NCI-H1417 (cell line): ENCODE measurements at regions not wholly inside any gene's neighbourhood (a gene's known extent, or its start where the extent isn't known, plus 50 kb on each side); places are given as distances from the start of the nearest gene placed in this dataset.

Source experiments
- DNase-seq, 3 experiments: peaks; one replicate each; lab custom pipeline; 2025; lab: John Stamatoyannopoulos, UW

DNA sequence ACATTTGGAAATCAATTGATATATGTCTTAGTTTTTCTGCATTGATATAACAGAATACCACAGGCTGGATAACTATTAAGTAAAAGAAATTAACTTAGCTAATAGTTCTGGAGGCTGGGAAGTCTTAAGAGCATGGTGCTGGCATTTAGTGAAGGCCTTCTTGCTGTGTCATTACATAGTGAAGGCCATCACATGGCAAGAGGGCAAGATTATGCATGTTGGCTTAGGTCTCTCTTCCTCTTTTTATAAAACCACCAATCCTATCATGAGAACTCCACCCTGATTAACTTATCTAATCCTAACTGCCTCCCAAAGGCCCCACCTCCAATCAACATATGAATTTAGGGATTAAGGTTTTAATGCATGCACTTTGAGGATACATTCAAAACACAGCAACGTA is 225.5 kb upstream of the VRK2 start:
- no peak for DNase-seq

DNA sequence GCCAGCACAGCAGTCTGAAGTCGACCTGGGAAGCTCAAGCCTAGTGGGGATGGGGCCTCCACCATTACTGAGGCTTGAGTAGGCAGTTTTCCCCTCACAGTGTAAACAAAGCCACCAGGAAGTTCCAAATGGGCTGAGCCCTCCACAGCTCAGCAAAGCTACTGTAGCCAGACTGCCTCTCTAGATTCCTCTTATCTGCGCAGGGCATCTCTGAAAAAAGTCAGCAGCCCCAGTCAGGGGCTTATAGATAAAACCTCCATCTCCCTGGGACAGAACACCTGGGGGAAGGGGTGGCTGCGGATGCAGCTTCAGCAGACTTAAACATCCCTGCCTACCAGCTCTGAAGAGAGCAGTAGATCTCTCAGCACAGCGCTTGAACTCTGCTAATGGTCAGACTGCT is 218.4 kb upstream of the VRK2 start:
- DNase-seq, result no peak

DNA sequence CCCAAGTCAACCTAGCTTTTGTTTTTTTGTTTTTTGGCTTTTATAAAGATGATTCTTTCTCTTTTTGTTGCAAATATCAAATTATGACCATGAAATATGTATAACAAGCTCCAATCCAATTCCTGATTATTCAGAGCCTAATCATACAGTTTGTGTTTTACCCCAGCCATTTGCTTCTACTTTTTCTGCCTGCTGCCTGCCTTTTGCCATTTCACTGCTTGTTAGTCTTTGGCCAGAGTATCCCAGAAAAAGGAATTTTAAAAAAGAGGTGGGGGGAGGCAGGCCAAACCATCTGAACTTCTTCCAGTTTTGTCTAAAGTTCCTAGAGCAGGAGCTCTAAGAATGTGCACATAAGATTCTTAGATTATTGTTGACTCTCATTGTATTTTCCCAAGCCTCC is 211.9 kb upstream of the VRK2 start:
- DNase-seq, result no peak

DNA sequence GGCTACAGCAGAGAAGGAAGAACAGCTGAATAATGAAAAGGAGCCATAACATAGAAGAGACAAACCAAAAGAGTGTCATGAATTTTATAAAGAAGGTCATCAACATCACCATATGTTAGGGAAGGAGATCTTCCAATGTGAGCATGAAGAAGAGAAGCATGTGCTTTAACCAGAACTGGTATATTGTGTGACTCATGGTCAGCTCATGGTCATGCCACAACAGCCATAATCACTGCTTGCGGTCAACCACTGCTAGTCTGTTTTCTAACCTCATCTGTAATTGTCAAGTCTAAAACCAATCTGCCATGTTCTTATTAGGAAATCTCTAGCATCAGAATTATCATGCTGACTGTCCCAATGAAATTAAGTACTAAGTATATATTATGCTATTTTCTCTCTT is 204.1 kb upstream of the VRK2 start:
- DNase-seq, result no peak

DNA sequence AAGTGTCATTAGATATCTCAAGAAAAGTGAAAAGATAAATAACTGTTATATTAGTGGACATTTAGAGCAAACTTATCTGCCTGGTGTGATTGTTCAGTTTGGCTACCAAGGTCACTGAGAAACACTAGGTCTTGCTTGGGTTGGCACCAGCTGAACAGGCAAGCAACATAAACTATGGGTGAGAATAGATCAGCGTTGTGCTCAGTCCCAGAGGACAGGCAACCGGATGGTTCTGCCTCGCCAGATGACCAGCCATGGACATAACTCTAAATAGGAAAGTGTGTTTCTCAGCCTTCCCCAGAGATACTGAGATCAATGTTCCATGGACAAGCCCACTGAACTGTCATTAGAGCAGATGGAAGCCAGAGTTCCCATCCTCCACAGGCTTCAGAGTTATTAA is 203.4 kb upstream of the VRK2 start:
- DNase-seq, result no peak

DNA sequence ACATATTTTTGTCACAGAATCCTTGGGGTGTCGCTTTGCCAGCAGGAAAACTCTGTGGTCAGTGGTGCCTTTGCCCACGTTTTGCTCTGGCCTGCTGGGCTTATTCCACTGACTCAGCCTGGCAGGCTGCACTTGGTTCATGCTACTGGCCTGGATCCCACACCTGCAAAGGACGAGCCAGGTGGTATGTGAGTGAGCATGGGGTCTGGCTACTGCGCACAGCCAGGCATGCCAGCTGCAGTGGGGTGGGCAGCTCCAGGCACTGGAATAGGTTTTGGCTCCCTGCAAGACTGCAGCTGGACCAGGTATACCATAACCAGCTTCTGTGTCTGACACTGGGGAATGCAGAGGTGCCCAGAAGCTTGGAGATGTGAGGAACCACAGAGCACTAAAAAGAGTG is 197.9 kb upstream of the VRK2 start:
- DNase-seq, result no peak

DNA sequence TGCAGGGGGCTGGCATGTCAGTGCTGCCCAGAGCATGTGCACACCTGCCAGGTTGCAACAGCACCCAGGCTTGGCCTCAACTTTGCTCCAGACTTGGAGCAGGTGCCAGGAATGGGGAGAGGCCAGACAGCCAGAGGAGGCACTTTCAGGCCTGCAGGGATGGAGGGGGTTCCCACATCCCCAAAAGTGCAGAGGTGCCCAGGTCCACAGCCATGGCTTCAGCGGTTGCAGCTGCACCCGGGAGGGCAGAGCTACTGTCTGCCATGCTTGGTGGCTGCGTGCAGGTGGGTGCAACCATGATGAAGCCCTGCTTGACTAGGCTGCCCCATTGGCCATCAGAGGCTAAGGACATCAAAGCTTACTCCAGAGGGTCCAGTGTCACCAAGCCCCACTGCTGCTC is 196.8 kb upstream of the VRK2 start:
- no peak for DNase-seq

DNA sequence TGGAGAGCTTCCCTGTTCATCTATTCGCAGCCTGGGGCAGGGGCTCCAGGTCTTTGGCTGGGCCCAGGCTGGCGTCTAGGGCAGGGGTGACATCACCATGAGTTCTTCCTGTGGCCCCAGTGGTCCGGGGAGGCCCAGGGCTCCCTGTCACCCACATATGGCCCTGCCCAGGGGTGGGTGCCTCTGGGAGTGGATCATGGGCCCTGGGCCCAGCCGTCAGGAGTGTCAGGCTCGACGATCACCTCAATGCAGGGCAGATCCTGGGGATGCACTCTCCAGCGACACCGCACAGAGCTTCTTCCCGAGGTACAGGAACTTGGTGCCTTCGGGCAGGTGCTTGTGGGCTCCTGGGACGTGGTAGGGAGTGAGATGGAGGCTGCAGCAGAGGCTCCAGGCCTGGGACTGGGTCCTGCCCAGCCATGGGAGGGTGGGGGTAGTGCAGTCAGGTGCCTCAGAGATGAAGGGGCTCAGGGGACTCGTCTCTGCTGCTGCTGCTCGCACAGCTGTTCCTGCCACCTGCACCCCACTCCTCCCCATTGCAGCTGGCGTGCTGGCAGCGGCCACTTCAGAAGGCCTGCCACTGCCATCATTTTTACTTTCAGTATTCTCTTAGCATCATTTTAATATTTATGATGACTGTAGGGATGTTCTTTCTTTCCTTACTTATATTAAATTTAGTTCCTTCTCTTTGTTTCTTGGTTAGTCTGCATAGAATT is 196.0 kb upstream of the VRK2 start:
- DNase-seq, result no peak

DNA sequence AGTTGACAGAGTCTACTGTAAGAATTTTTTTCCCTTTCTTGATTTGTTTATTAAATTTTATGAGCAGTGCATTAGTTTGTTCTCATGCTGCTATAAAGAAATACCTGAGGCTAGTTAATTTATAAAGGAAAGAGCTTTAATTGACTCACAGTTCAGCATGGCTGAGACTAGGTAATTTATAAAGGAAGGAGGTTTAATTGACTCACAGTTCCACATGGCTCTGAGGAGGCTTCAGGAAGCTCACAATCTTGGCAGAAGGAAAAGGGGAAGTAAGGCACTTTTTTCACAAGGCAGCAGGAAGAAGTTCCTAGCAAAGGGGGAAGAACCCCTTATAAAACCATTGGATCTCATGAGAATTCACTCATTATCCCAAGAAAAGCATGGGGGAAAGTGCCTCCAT is 191.4 kb upstream of the VRK2 start:
- DNase-seq, result no peak

DNA sequence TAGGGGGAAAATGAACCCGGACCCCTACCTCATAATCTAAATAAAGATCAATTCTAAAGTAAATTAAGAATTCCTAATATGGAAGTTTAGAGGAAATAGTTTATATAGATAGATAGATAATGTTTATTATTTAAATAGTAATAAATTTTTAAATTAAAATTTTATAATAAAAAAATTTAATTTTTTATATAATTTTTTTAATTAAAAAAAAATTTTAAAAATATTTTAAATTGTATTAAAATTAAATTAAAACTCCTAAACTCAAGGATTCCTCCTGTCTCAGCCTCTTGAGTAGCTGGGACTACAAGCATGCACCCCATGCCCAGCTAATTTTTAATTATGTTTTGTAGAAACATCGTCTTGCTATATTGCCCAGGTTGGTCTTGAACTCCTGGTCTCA is 186.9 kb upstream of the VRK2 start:
- DNase-seq, result no peak

DNA sequence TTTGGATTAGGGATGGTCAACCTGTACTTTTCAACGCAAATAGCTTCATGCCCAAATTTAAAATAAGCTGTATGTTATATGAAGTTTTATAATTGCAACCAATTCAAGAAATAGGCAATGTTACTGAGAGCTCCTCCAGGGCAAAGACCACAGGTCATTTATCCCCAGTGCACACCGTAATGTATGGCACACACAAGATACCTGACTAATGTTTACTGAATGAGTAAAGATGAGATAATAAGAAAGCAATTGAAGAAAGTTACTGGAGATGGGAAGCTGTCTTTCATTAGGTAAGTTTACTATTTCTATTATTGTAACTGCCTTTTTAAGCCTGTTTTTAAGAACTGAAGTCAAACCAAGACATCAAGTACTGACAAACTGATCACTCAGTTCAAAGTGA is 184.5 kb upstream of the VRK2 start:
- DNase-seq, result no peak

DNA sequence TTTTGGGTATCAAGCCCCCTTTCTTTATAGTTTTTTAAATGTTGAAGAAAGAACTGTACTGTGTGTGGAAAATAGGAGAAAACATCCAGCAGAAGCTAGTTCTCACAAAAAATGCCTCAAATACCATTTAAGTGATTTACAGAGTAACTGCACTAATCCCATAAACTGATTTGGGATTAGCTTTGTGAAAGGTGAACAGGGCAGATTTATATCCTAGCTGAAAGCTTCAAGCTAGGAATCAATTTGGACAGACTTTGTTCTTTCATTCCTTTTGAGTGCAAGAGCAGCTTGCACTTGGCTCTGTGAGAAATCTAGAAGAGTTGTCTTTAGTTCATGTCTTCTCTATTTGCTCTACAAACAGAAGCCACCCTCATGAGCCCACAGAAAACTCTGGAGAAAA is 183.9 kb upstream of the VRK2 start:
- DNase-seq, result no peak

DNA sequence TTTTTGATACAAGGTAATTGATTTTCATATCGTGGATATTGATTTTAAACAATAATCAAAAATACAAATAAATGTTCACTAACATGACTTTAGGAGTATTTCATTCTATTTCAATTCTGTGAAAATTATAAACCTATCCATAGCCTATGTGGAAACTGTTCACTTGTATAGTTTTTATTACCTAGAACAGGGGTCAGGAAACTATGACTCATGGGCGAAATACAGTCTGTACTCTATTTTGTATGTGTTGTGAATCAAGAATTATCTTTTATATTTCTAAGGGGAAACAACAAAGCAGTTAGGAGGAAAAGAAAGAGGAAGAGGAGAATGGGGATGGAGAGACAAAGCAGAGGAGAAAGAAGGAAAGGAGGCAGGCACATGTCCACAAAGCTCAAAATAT is 181.7 kb upstream of the VRK2 start:
- no peak for DNase-seq

DNA sequence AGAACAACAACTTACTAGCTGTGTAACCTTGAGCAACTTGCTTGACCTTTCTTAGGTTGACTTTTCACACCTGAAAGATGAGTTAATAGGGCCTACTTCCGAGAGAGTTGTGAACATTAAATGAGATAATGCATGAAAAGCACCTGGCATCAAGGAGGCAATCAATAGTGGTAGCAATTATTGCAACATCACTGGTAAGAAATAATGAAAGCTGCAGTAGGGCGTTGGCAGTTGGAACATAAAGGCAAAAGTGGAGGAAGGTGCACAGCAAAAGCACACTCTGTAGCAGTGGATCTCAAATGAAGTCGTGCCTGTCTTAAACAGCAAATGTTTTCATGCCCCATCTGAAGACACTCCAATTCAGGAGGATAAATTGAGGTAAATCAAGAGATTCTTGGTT is 178.9 kb upstream of the VRK2 start:
- no peak for DNase-seq

DNA sequence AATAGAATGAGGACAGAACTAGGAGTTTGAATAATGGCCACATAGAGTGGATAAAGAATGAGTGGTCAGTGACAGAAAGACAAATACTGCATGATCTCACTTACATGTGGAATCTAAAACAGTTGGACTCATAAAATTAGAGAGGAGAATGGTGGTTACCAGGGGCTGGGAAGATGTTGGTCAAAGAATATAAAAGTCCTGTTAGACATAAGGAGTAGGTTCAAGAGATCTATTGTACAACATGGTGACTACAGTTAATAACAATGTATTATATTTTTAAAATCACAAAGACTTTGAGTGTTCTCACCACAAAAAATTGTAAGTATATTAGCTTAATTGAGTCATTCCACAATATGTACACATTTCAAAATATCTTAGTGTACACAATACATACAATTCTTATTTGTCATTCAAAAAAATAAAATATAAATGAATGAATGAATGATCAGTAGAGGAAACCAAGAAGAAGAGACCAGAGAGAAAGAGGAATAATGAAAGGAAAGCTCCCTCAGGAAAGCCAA is 177.9 kb upstream of the VRK2 start:
- no peak for DNase-seq

DNA sequence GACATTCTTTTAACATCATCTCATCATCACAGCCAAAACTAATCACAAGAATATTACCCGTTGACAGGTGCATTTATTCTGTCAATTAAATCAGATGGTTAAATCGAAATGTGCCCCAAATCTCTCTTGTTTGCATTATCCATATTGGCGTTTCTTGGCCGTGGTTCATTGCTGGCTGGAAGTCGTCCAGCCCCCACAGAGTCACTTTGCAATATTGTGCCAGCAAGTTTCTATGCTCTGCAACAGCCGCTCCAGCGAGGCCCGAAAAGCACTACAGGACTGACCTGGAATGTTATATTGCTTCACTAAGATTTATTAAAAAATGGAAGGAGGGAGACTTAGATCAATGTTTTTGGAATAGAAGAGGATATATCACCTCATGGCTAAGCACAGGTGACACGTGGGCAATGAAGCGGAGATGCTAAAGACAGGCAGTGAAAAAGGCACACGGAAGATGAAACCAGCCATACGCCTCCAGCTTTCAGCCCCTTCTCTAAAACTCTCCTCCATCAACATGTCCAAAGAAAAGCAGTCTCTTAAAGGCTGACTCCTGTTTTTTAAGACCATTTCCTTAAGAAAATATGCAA is 176.8 kb upstream of the VRK2 start:
- no peak for DNase-seq

DNA sequence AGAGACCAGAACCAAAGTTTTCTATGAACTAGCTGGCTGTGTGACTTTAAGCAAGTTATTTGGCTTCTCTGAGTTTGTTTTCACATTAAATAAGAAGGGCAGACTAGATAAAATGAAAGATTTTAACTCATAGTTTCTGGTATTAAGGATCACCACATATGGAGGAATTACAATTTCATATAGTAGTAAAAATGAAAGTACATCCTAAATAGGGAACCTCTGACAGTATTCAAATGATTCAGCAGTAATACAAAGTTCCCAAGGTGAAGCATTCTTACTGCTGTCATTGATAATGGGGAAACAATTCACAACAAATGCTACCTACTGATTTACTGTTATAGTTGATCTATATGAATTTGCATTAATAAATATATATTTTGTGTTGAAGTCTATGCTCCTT is 170.3 kb upstream of the VRK2 start:
- DNase-seq, result no peak

DNA sequence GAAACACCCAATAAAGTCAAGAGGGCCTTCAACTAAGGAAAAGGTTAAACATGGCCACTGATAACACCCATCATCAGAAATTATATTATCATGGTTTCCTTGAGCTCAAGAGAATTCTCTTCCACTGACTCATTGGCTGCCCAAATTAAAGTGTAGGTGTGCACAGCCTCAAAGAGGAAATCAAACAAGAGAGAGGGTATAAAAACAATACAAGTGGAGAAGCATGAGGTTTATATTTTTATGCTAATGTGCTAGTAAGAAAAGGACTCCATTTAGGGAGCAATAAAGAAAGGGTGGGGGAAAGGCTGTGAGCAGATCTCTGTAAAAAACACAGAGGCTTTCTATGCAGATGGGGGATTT is 168.8 kb upstream of the VRK2 start:
- DNase-seq, result peak; percentile 74 to 96 (median 88)

DNA sequence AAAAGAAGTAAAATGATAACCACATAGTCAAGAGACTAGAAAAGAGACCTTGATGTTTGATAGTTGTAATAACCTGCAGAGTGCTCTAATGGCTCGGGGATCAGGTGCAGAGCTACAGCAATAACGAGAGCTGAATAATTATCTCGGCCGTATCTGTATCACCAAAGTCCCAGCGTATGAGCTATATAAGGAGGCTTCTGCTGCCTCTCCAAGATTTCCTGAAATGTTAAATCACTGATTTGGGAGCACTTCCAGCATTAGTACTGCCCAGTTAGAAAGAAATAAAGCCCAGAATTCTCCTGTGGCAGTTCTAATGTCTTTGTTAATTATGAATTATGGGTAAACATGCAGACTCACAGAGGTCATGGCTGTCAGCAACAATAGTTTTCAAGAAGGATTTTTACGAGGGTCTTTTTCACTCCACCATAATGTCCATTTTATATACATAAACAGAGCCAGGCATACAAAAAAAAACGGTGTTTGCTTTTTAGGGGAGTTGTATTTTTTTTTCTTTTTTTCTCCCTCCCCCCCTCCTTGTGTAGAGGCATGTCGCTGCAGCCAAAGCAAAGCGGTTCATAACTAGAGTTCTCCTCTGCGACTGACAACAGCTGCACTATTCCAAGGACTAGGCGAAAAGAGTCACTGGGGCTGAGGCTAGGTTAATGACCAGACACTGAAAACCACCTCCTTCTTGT is 168.3 kb upstream of the VRK2 start:
- DNase-seq, result peak; percentile 74 to 96 (median 88)

DNA sequence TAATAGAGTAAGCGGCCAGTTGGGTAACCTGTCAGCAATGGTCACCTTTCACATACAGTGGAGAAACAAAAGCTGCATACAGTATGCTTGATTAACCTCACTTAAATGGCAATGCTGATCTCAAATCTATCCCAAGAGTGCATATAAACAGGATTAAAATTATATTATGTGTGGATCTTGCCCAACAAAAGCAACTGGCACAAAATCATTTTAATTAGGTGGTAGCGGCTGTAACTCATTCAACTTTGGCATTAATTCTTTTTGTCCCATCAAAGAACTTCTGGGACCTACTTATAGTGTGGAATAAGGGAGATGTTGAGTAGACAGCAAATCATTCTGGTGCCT is 167.8 kb upstream of the VRK2 start:
- no peak for DNase-seq

DNA sequence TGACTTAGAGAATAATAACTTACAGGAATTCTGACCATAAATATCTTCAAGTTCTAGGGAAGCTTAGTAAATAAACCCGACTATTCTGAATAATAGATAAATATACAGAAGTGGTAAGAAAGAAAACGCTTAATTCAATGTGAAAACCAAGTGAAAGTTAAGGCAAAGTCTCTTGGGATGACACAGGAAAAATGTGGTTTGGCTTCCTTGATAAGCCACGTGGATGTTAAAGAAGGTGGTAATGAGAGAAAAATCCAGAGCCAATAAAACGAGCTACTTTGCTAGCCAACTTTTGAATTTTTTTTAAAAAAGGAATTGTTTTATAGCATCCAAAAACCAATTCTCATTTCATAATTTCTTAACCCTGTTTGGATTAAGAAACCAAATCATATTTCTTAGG is 166.2 kb upstream of the VRK2 start:
- DNase-seq, result peak in 1 of 3 experiments; percentile 71

DNA sequence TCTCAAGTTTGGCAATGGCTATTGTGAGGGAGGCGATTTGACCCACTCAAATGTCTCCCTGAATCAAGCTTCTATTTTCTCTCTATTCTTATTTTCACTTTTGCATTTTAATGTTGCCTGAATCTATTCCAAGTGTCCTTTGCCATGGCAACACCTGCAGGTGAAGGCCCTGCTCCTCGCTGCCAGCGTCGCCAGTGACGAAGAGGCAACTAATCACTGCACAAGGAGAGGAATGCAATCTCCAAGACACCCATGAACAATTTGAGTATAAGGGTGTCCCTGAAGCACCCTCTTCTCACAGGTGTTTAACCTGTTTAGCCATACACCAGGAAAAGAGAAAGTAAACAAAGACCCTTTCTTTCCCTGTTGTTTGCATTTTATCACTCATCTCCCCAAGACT is 165.6 kb upstream of the VRK2 start:
- peak; percentile 53 to 89 (median 83) for DNase-seq
